MG63 (cell line): ENCODE measurements at regions not wholly inside any gene's neighbourhood (a gene's known extent, or its start where the extent isn't known, plus 50 kb on each side); places are given as distances from the start of the nearest gene placed in this dataset.
"Not testable (repeated sequence)": the region's sequence is repeated elsewhere in the genome, so short reads cannot be mapped to it uniquely, and the experiment has no call there.

Source experiments
- DNase-seq: peaks from one replicate; pipeline ENCODE4 v3.0.0-alpha.2; 2020
- H3K27me3 ChIP-seq: fragments of 250-450 bp; sonication (Bioruptor Pico); 2 replicates; pipeline ENCODE4 v1.5.1; 2020; ENCODE audit warnings: mild to moderate bottlenecking, moderate library complexity
- H3K36me3 ChIP-seq: fragments of 250-450 bp; sonication (Bioruptor Pico); 2 replicates; pipeline ENCODE4 v1.5.1; 2020; ENCODE audit warnings: mild to moderate bottlenecking, moderate library complexity
- H3K4me3 ChIP-seq: fragments of 250-450 bp; sonication (Bioruptor Pico); 2 replicates; pipeline ENCODE4 v1.5.1; 2020; ENCODE audit warnings: mild to moderate bottlenecking, moderate library complexity
- H3K9me3 ChIP-seq: fragments of 250-450 bp; sonication (Bioruptor Pico); 2 replicates; pipeline ENCODE4 v1.5.1; 2020; ENCODE audit warnings: mild to moderate bottlenecking, moderate library complexity

- no peaks in the 10 kb centered on the region for H3K36me3 ChIP-seq
- no peaks in the 10 kb centered on the region for H3K27me3 ChIP-seq
- no peak overlapping the region for H3K4me3 ChIP-seq
- H3K9me3 ChIP-seq = no peaks in the 10 kb centered on the region
- DNase-seq = no peak
Measured at GRCh38 chr11:79667380-79667779, 226.6 kb upstream of the TENM4 start.

GRCh38 chr11:79663017-79663416, 222.2 kb upstream of the TENM4 start:
- H3K36me3 ChIP-seq = no peaks in the 10 kb centered on the region
- no peak overlapping the region for H3K4me3 ChIP-seq
- no peak for DNase-seq
- H3K27me3 ChIP-seq = no peaks in the 10 kb centered on the region
- H3K9me3 ChIP-seq = no peaks in the 10 kb centered on the region

GRCh38 chr11:79661373-79661772, 220.5 kb upstream of the TENM4 start:
- Histone ChIP-seq H3K4me3 (no peak overlapping the region), H3K36me3 (no peaks in the 10 kb centered on the region), H3K9me3 (no peaks in the 10 kb centered on the region), H3K27me3 (no peaks in the 10 kb centered on the region)
- no peak for DNase-seq

GRCh38 chr11:79648766-79649520, 208.1 kb upstream of the TENM4 start:
- H3K4me3 ChIP-seq = no peak overlapping the region
- H3K36me3 ChIP-seq = no peaks in the 10 kb centered on the region
- no peaks in the 10 kb centered on the region for H3K27me3 ChIP-seq
- no peaks in the 10 kb centered on the region for H3K9me3 ChIP-seq
- DNase-seq = no peak

GRCh38 chr11:79637219-79637618, 196.4 kb upstream of the TENM4 start:
- Histone ChIP-seq H3K9me3 (no peaks in the 10 kb centered on the region), H3K4me3 (no peak overlapping the region), H3K27me3 (no peaks in the 10 kb centered on the region), H3K36me3 (no peaks in the 10 kb centered on the region)
- DNase-seq = no peak

GRCh38 chr11:79634905-79635304, 194.1 kb upstream of the TENM4 start:
- no peaks in the 10 kb centered on the region for H3K36me3 ChIP-seq
- no peaks in the 10 kb centered on the region for H3K27me3 ChIP-seq
- H3K9me3 ChIP-seq = no peaks in the 10 kb centered on the region
- H3K4me3 ChIP-seq = no peak overlapping the region
- no peak for DNase-seq

GRCh38 chr11:79627281-79627680, 186.5 kb upstream of the TENM4 start:
- no peak for DNase-seq
- H3K36me3 ChIP-seq = no peaks in the 10 kb centered on the region
- H3K27me3 ChIP-seq = no peaks in the 10 kb centered on the region
- no peak overlapping the region for H3K4me3 ChIP-seq
- H3K9me3 ChIP-seq = no peaks in the 10 kb centered on the region

- H3K9me3 ChIP-seq = no peaks in the 10 kb centered on the region
- H3K36me3 ChIP-seq = no peaks in the 10 kb centered on the region
- no peak overlapping the region for H3K4me3 ChIP-seq
- H3K27me3 ChIP-seq = no peaks in the 10 kb centered on the region
- DNase-seq = no peak
Measured at GRCh38 chr11:79626135-79627075, 185.6 kb upstream of the TENM4 start.

- no peaks in the 10 kb centered on the region for H3K9me3 ChIP-seq
- H3K36me3 ChIP-seq = no peaks in the 10 kb centered on the region
- H3K4me3 ChIP-seq = no peak overlapping the region
- no peak for DNase-seq
- H3K27me3 ChIP-seq = no peaks in the 10 kb centered on the region
Measured at GRCh38 chr11:79623375-79623774, 182.5 kb upstream of the TENM4 start.

- no peaks in the 10 kb centered on the region for H3K9me3 ChIP-seq
- no peaks in the 10 kb centered on the region for H3K27me3 ChIP-seq
- H3K36me3 ChIP-seq = no peaks in the 10 kb centered on the region
- DNase-seq = no peak
- H3K4me3 ChIP-seq = no peak overlapping the region
Measured at GRCh38 chr11:79617561-79617960, 176.7 kb upstream of the TENM4 start.

- no peak overlapping the region for H3K4me3 ChIP-seq
- H3K27me3 ChIP-seq = no peaks in the 10 kb centered on the region
- no peaks in the 10 kb centered on the region for H3K9me3 ChIP-seq
- H3K36me3 ChIP-seq = no peaks in the 10 kb centered on the region
- no peak for DNase-seq
Measured at GRCh38 chr11:79616392-79616851, 175.6 kb upstream of the TENM4 start.

GRCh38 chr11:79615425-79615824, 174.6 kb upstream of the TENM4 start:
- H3K27me3 ChIP-seq = no peaks in the 10 kb centered on the region

GRCh38 chr11:79610678-79611077, 169.8 kb upstream of the TENM4 start:
- no peak for DNase-seq

More at GRCh38 chr11:79615425-79615824, 174.6 kb upstream of the TENM4 start:
- Histone ChIP-seq H3K4me3 (no peak overlapping the region), H3K9me3 (no peaks in the 10 kb centered on the region), H3K36me3 (no peaks in the 10 kb centered on the region)
- DNase-seq = no peak

GRCh38 chr11:79610139-79610538, 169.3 kb upstream of the TENM4 start:
- Histone ChIP-seq H3K27me3 (no peaks in the 10 kb centered on the region), H3K36me3 (no peaks in the 10 kb centered on the region), H3K9me3 (no peaks in the 10 kb centered on the region), H3K4me3 (no peak overlapping the region)
- no peak for DNase-seq

More at GRCh38 chr11:79610678-79611077, 169.8 kb upstream of the TENM4 start:
- no peak overlapping the region for H3K4me3 ChIP-seq
- no peaks in the 10 kb centered on the region for H3K27me3 ChIP-seq
- H3K9me3 ChIP-seq = no peaks in the 10 kb centered on the region
- no peaks in the 10 kb centered on the region for H3K36me3 ChIP-seq

GRCh38 chr11:79609511-79609910, 168.7 kb upstream of the TENM4 start:
- H3K4me3 ChIP-seq = no peak overlapping the region
- no peaks in the 10 kb centered on the region for H3K36me3 ChIP-seq
- no peak for DNase-seq
- H3K27me3 ChIP-seq = no peaks in the 10 kb centered on the region
- no peaks in the 10 kb centered on the region for H3K9me3 ChIP-seq

GRCh38 chr11:79606461-79606860, 165.6 kb upstream of the TENM4 start:
- H3K27me3 ChIP-seq, H3K9me3 ChIP-seq, DNase-seq, H3K4me3 ChIP-seq, H3K36me3 ChIP-seq: not testable (repeated sequence)

GRCh38 chr11:79600711-79601110, 159.9 kb upstream of the TENM4 start:
- no peaks in the 10 kb centered on the region for H3K9me3 ChIP-seq
- H3K36me3 ChIP-seq = no peaks in the 10 kb centered on the region
- H3K27me3 ChIP-seq = no peaks in the 10 kb centered on the region
- H3K4me3 ChIP-seq = no peak overlapping the region
- no peak for DNase-seq
